ENCODE measurements at regions not wholly inside any gene's neighbourhood (a gene's known extent, or its start where the extent isn't known, plus 50 kb on each side); places are given as distances from the start of the nearest gene placed in this dataset.

GRCh38 chr5:102138243-102138653, 157.8 kb downstream of the SLCO4C1 start:
- Histone ChIP-seq H3K79me2 (ENCODE audit: low read length) (no peaks in the 10 kb centered on the region), H3K36me3 (replicated peaks; ENCODE audit: low read depth, low read length) (no peaks in the 10 kb centered on the region), H3K9me3 (ENCODE audit: insufficient read depth, low read length) (no peaks in the 10 kb centered on the region), H4K20me1 (ENCODE audit: insufficient read depth, low read length) (no peaks in the 10 kb centered on the region), H3K27ac (ENCODE audit: low read length) (no peak overlapping the region), H2AFZ (ENCODE audit: low read depth, low read length) (no peak overlapping the region), H3K27me3 (ENCODE audit: low read depth, low read length) (no peaks in the 10 kb centered on the region), H3K4me3 (ENCODE audit: low read length) (no peak overlapping the region), H3K4me1 (ENCODE audit: low read length) (no peaks in the 10 kb centered on the region), H3K4me2 (ENCODE audit: low read length) (no peak overlapping the region), H3K9ac (ENCODE audit: low read length) (no peak overlapping the region)
- TF ChIP-seq CTCF (IDR thresholded peaks at IDR 0.05; ENCODE audit: low read depth, low read length) (no peak), EZH2phosphoT487 (IDR thresholded peaks at IDR 0.05; ENCODE audit: low read depth) (no peak)

- TF ChIP-seq EZH2phosphoT487 (IDR thresholded peaks at IDR 0.05; ENCODE audit: low read depth) (no peak), CTCF (IDR thresholded peaks at IDR 0.05; ENCODE audit: low read depth, low read length) (no peak)
- H3K4me3 ChIP-seq (ENCODE audit: low read length): no peak overlapping the region
- no peak overlapping the region for H3K9ac ChIP-seq (ENCODE audit: low read length)
- no peak overlapping the region for H3K27ac ChIP-seq (ENCODE audit: low read length)
- H3K9me3 ChIP-seq (ENCODE audit: insufficient read depth, low read length): no peaks in the 10 kb centered on the region
- no peaks in the 10 kb centered on the region for H3K4me1 ChIP-seq (ENCODE audit: low read length)
- H3K27me3 ChIP-seq (ENCODE audit: low read depth, low read length): no peaks in the 10 kb centered on the region
- H2AFZ ChIP-seq (ENCODE audit: low read depth, low read length): no peak overlapping the region
- no peaks in the 10 kb centered on the region for H3K79me2 ChIP-seq (ENCODE audit: low read length)
- H4K20me1 ChIP-seq (ENCODE audit: insufficient read depth, low read length): no peaks in the 10 kb centered on the region
- no peaks in the 10 kb centered on the region for H3K36me3 ChIP-seq (replicated peaks; ENCODE audit: low read depth, low read length)
- H3K4me2 ChIP-seq (ENCODE audit: low read length): no peak overlapping the region
Measured at GRCh38 chr5:102130890-102131289, 165.2 kb downstream of the SLCO4C1 start.

DNA sequence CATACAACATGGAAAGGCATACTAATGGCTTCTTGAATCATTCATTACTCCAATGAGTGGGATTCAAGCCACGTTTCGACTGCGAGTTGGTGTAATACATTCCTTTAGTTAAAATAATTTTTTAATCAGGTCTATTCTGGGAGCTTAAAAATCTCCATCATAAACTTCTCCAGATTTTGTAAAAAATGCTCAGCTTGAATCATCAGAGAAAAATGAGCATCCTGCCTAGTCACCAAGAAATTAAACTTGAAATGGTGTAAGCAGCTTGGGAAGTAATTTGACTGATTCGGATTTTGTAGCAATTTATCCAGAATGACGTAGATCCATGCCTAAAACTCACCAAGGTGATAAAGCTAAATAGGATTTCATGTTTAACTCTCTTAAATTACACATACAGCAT, 165.7 kb downstream of the SLCO4C1 start:
- H3K4me1 ChIP-seq (ENCODE audit: low read length): no peaks in the 10 kb centered on the region
- H3K9ac ChIP-seq (ENCODE audit: low read length): no peak overlapping the region
- TF ChIP-seq CTCF (IDR thresholded peaks at IDR 0.05; ENCODE audit: low read depth, low read length): no peak
- no peak for TF ChIP-seq EZH2phosphoT487 (IDR thresholded peaks at IDR 0.05; ENCODE audit: low read depth)
- H3K79me2 ChIP-seq (ENCODE audit: low read length): no peaks in the 10 kb centered on the region
- no peak overlapping the region for H2AFZ ChIP-seq (ENCODE audit: low read depth, low read length)
- no peak overlapping the region for H3K27ac ChIP-seq (ENCODE audit: low read length)
- no peaks in the 10 kb centered on the region for H3K9me3 ChIP-seq (ENCODE audit: insufficient read depth, low read length)
- no peaks in the 10 kb centered on the region for H3K36me3 ChIP-seq (replicated peaks; ENCODE audit: low read depth, low read length)
- H3K27me3 ChIP-seq (ENCODE audit: low read depth, low read length): no peaks in the 10 kb centered on the region
- no peaks in the 10 kb centered on the region for H4K20me1 ChIP-seq (ENCODE audit: insufficient read depth, low read length)
- H3K4me3 ChIP-seq (ENCODE audit: low read length): no peak overlapping the region
- H3K4me2 ChIP-seq (ENCODE audit: low read length): no peak overlapping the region

DNA sequence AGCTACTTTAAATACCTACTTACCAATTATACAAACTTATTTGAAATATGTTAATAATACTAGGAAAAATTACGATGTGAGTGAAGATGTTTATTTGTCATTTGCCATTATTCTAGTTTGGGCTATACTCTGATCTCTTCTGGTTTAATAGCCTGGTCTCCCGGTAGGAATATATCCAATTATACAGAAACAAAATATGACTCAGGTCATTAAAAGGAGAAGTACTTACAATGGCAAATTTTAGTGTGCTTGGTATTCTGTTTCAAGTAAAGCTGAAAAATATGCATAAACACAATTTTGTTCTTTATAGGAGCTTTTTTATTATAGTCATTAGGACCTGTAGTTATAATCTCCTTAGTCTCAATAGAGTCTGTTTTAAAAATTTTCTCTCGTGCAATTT, 176.8 kb downstream of the SLCO4C1 start:
- no peak overlapping the region for H2AFZ ChIP-seq (ENCODE audit: low read depth, low read length)
- H3K36me3 ChIP-seq (replicated peaks; ENCODE audit: low read depth, low read length): no peaks in the 10 kb centered on the region
- no peaks in the 10 kb centered on the region for H4K20me1 ChIP-seq (ENCODE audit: insufficient read depth, low read length)
- no peaks in the 10 kb centered on the region for H3K4me1 ChIP-seq (ENCODE audit: low read length)
- H3K4me2 ChIP-seq (ENCODE audit: low read length): no peak overlapping the region
- TF ChIP-seq EZH2phosphoT487 (IDR thresholded peaks at IDR 0.05; ENCODE audit: low read depth) (no peak), CTCF (IDR thresholded peaks at IDR 0.05; ENCODE audit: low read depth, low read length) (no peak)
- H3K9me3 ChIP-seq (ENCODE audit: insufficient read depth, low read length): no peaks in the 10 kb centered on the region
- H3K27me3 ChIP-seq (ENCODE audit: low read depth, low read length): no peaks in the 10 kb centered on the region
- H3K4me3 ChIP-seq (ENCODE audit: low read length): no peak overlapping the region
- no peak overlapping the region for H3K9ac ChIP-seq (ENCODE audit: low read length)
- H3K79me2 ChIP-seq (ENCODE audit: low read length): no peaks in the 10 kb centered on the region
- no peak overlapping the region for H3K27ac ChIP-seq (ENCODE audit: low read length)

Data from OCI-LY3 (cell line).